ENCODE measurements at regions not wholly inside any gene's neighbourhood (a gene's known extent, or its start where the extent isn't known, plus 50 kb on each side); places are given as distances from the start of the nearest gene placed in this dataset.

- TF ChIP-seq SREBF2 (IDR thresholded peaks at IDR 0.05; ENCODE audit: low read length): no peak
- TF ChIP-seq PAX8 (IDR thresholded peaks at IDR 0.05): no peak
- TF ChIP-seq, protein P1, sequence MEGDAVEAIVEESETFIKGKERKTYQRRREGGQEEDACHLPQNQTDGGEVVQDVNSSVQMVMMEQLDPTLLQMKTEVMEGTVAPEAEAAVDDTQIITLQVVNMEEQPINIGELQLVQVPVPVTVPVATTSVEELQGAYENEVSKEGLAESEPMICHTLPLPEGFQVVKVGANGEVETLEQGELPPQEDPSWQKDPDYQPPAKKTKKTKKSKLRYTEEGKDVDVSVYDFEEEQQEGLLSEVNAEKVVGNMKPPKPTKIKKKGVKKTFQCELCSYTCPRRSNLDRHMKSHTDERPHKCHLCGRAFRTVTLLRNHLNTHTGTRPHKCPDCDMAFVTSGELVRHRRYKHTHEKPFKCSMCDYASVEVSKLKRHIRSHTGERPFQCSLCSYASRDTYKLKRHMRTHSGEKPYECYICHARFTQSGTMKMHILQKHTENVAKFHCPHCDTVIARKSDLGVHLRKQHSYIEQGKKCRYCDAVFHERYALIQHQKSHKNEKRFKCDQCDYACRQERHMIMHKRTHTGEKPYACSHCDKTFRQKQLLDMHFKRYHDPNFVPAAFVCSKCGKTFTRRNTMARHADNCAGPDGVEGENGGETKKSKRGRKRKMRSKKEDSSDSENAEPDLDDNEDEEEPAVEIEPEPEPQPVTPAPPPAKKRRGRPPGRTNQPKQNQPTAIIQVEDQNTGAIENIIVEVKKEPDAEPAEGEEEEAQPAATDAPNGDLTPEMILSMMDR (IDR thresholded peaks at IDR 0.05 in 2 of 3, conservative IDR thresholded peaks at IDR 0.05 in 1 of 3; ENCODE audit: control insufficient read depth in 2 of 3, extremely low read depth in 1 of 3, insufficient read depth in 1 of 3, low read depth in 3 of 3, low read length in 3 of 3): no peak
- TF ChIP-seq ZNF217 (IDR thresholded peaks at IDR 0.05): no peak
- no peak for TF ChIP-seq ZSCAN29 (IDR thresholded peaks at IDR 0.05)
- no peak for TF ChIP-seq JUND (IDR thresholded peaks at IDR 0.05; ENCODE audit: low read depth, low read length)
Observed at GRCh38 chr9:679462-679861, 162.0 kb upstream of the DMRT1 start.

Measured in GM12878 (cell line).